HCT116 (cell line): ENCODE measurements at regions not wholly inside any gene's neighbourhood (a gene's known extent, or its start where the extent isn't known, plus 50 kb on each side); places are given as distances from the start of the nearest gene placed in this dataset.

Source experiments
- ATAC-seq: fragments of 200-7000 bp; cut with Tn5 transposase; 2 replicates; pipeline ENCODE4 v1.9.1; 2020; ENCODE audit warnings: mild to moderate bottlenecking, moderate library complexity
- BruUV-seq: library from RNA; stranded (reverse); fragments of 400-500 nt; replicated peaks from 2 replicates; lab custom pipeline; 2021; lab: Mats Ljungman, UMichigan
- CTCF ChIA-PET: fragments of 300-600 bp; sonication (Branson Sonifier 250); formaldehyde crosslinking; loops from one replicate; lab custom pipeline; 2021; ENCODE audit warnings: antibody characterized with exemption; lab: Charles Lee
- POLR2A ChIA-PET: fragments of 300-600, 350-600 bp; sonication (Branson Sonifier 250); formaldehyde crosslinking; loops from one replicate; lab custom pipeline; 2021; ENCODE audit warnings: antibody characterized with exemption; lab: Charles Lee
- RAD21 ChIA-PET, 2 experiments: fragments of 300-600 bp; sonication (Branson Sonifier 250); formaldehyde crosslinking; loops; one replicate each; lab custom pipeline; 2023; ENCODE audit warnings: low total read pairs in 2 of 2; ENCODE audit not compliant: uncharacterized antibody in 2 of 2, unreplicated experiment in 2 of 2, low non-redundant PET in 1 of 2; lab: Charles Lee
- DNase-seq: peaks from one replicate; pipeline ENCODE4 v3.0.0-alpha.2; 2010; ENCODE audit warnings: low read depth, low spot score
- H2AFZ ChIP-seq: fragments of 200-600 bp; shearing (Covaris generic), sonication (generic); 2 replicates; pipeline ENCODE4 v1.6.1; 2017; ENCODE audit warnings: low read depth, mixed run types, mixed read lengths, antibody characterized with exemption, low read length; ENCODE audit not compliant: poor library complexity, severe bottlenecking
- H3K27ac ChIP-seq: 2 replicates; pipeline ENCODE4 v1.5.1; 2012; ENCODE audit warnings: low read depth, low read length
- H3K27me3 ChIP-seq: fragments of 200-600 bp; sonication (generic); 2 replicates; pipeline ENCODE4 v1.6.1; 2016; ENCODE audit warnings: mixed run types, low read length, mixed read lengths; ENCODE audit not compliant: insufficient read depth
- H3K36me3 ChIP-seq, 2 experiments: fragments of 200-500 bp in 1 of 2; fragments of 200-600 bp in 1 of 2; sonication (Bioruptor generic) in 1 of 2; sonication (generic) in 1 of 2; 2 replicates each; pipeline versions ENCODE4 v1.5.1 to v1.6.1; 2014 to 2016; ENCODE audit warnings: low read length in 2 of 2, inconsistent platforms in 1 of 2, mixed read lengths in 1 of 2, mixed run types in 1 of 2; ENCODE audit not compliant: insufficient read depth in 2 of 2, control insufficient read depth in 1 of 2
- H3K4me1 ChIP-seq, 2 experiments: fragments of 200-600 bp in 1 of 2; sonication (generic) in 1 of 2; 2 replicates each; pipeline versions ENCODE4 v1.5.1 to v1.6.1; 2012 to 2017; ENCODE audit warnings: low read length in 2 of 2, inconsistent platforms in 1 of 2, mild to moderate bottlenecking in 1 of 2, mixed read lengths in 1 of 2, mixed run types in 1 of 2, moderate library complexity in 1 of 2; ENCODE audit not compliant: insufficient read depth in 2 of 2, control insufficient read depth in 1 of 2
- H3K4me2 ChIP-seq: fragments of 200-600 bp; sonication (generic); 2 replicates; pipeline ENCODE4 v1.6.1; 2017; ENCODE audit warnings: mixed run types, low read length, mixed read lengths
- H3K4me3 ChIP-seq, 2 experiments: fragments of 200-600 bp in 1 of 2; sonication (generic) in 1 of 2; replicated peaks in 1 of 2; 2 replicates each; pipeline ENCODE4 v1.5.1; 2011 to 2016; ENCODE audit warnings: low read length in 2 of 2, control low read depth in 1 of 2, low read depth in 1 of 2, mild to moderate bottlenecking in 1 of 2, mixed read lengths in 1 of 2, mixed run types in 1 of 2
- H3K79me2 ChIP-seq: fragments of 200-600 bp; sonication (generic); 2 replicates; pipeline ENCODE4 v1.6.1; 2017; ENCODE audit warnings: mild to moderate bottlenecking, mixed run types, low read length, moderate library complexity, mixed read lengths; ENCODE audit not compliant: insufficient read depth
- H3K9ac ChIP-seq: fragments of 200-600 bp; sonication (generic); 2 replicates; pipeline ENCODE4 v1.6.1; 2016; ENCODE audit warnings: low read length, mixed read lengths
- H3K9me2 ChIP-seq: fragments of 200-600 bp; sonication (generic), shearing (Covaris generic); 2 replicates; pipeline ENCODE4 v1.6.1; 2017; ENCODE audit warnings: mixed run types, mild to moderate bottlenecking, moderate library complexity; ENCODE audit not compliant: insufficient read depth
- H3K9me3 ChIP-seq, 2 experiments: fragments of 200-500 bp in 1 of 2; fragments of 200-600 bp in 1 of 2; sonication (Bioruptor generic) in 1 of 2; sonication (generic) in 1 of 2; 2 replicates each; pipeline ENCODE4 v1.6.1; 2014 to 2017; ENCODE audit warnings: low read length in 2 of 2, mixed read lengths in 2 of 2, inconsistent platforms in 1 of 2, low read depth in 1 of 2, mild to moderate bottlenecking in 1 of 2, mixed run types in 1 of 2, moderate library complexity in 1 of 2; ENCODE audit not compliant: control insufficient read depth in 1 of 2, insufficient read depth in 1 of 2
- H4K20me1 ChIP-seq: fragments of 200-600 bp; sonication (generic), shearing (Covaris generic); 2 replicates; pipeline ENCODE4 v1.6.1; 2017; ENCODE audit warnings: mixed run types, mild to moderate bottlenecking, moderate library complexity; ENCODE audit not compliant: insufficient read depth
- ELF1 ChIP-seq: IDR thresholded peaks from 2 replicates; pipeline ENCODE4 v1.6.1; 2012; ENCODE audit warnings: low read depth, borderline replicate concordance
- FOSL1 ChIP-seq: IDR thresholded peaks from 2 replicates; pipeline ENCODE4 v1.6.1; 2012; ENCODE audit warnings: low read depth
- RAD21 ChIP-seq: IDR thresholded peaks from 2 replicates; pipeline ENCODE4 v1.6.1; 2012; ENCODE audit warnings: low read depth, mild to moderate bottlenecking
- SIN3A ChIP-seq: IDR thresholded peaks from 2 replicates; pipeline ENCODE4 v1.6.1; 2012; ENCODE audit warnings: low read depth
- SP1 ChIP-seq: IDR thresholded peaks from 2 replicates; pipeline ENCODE4 v1.6.1; 2012; ENCODE audit warnings: low read depth
- TCF7L2 ChIP-seq: IDR thresholded peaks from 2 replicates; pipeline ENCODE4 v1.7.0; 2011; ENCODE audit warnings: borderline replicate concordance, inconsistent platforms; ENCODE audit not compliant: insufficient read depth, insufficient read length; ENCODE audit errors: extremely low read depth
- YY1 ChIP-seq: IDR thresholded peaks from 2 replicates; pipeline ENCODE4 v1.6.1; 2011; ENCODE audit warnings: low read length, low read depth, moderate library complexity, mild to moderate bottlenecking; ENCODE audit not compliant: insufficient replicate concordance; ENCODE audit errors: extremely low read depth
- intact Hi-C: fragments of 100-400 bp; cut with micrococcal nuclease; formaldehyde crosslinking; loops from 2 replicates; pipeline ENCODE4 v1.10.0; 2022
- TF ChIP-seq, protein P1 (sequence below): IDR thresholded peaks from 2 replicates; pipeline ENCODE4 v1.6.1; 2012
- TF ChIP-seq, protein P2 (sequence below): IDR thresholded peaks from 2 replicates; pipeline ENCODE4 v1.6.1; 2012

- Histone ChIP-seq H3K4me3 (no peak overlapping the region), H3K9ac (no peak overlapping the region), H3K4me2 (peak overlapping the region; percentile 22; the same call in 1 of the 2 replicates), H4K20me1 (no peaks in the 10 kb centered on the region), H3K27ac (no peak overlapping the region), H3K79me2 (no peaks in the 10 kb centered on the region), H3K4me1 (peaks cover 2 to 13% of the 10 kb centered on the region in 2 experiments; a peak in 2 of 4 replicates), H3K9me3 (no peaks in the 10 kb centered on the region), H2AFZ (no peak overlapping the region), H3K36me3 (no peaks in the 10 kb centered on the region), H3K9me2 (no peaks in the 10 kb centered on the region), H3K27me3 (no peaks in the 10 kb centered on the region)
- DNase-seq (no peak), ATAC-seq (no peak)
- POLR2A ChIA-PET = no interaction called here
- RAD21 ChIA-PET = no interaction called here
- intact Hi-C loops = no loop called here
- CTCF ChIA-PET = no interaction called here
- TF ChIP-seq SP1 = no peak
- no TSS peak for BruUV-seq
Observed at GRCh38 chr13:40163066-40164000, 503.1 kb downstream of the FOXO1 start.

DNA sequence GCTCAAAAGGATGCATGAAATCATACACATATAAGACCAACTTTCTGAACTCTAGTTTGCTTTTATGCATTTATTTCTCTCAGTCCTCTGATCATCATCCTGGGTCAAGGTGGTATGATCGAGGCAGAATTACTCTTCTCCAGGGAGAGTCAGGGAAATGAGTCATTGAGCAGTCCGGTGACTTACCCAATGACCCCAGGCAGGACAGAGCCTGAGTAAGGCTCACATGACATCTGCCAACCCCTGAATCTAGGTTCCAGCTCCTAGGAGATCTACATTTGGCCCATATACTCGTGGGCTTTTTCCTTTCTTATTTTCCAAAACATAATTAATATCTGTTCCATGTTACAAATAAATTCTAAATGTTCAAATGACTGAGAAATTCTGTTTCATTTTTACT, 502.3 kb downstream of the FOXO1 start:
- no peaks in the 10 kb centered on the region for H3K79me2 ChIP-seq
- intact Hi-C loops = no loop called here
- BruUV-seq = no TSS peak
- no peak for DNase-seq
- TF ChIP-seq TCF7L2 (no peak), SP1 (0 out of 2 replicates have a peak, but pooled peaks have one; percentile 20), RAD21 (no peak), YY1 (no peak), SIN3A (no peak), FOSL1 (peak; percentile 38; the same call in 1 of the 2 replicates), ELF1 (no peak)
- TF ChIP-seq, protein P1, sequence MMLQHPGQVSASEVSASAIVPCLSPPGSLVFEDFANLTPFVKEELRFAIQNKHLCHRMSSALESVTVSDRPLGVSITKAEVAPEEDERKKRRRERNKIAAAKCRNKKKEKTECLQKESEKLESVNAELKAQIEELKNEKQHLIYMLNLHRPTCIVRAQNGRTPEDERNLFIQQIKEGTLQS = no peak
- TF ChIP-seq, protein P2, sequence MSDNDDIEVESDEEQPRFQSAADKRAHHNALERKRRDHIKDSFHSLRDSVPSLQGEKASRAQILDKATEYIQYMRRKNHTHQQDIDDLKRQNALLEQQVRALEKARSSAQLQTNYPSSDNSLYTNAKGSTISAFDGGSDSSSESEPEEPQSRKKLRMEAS = no peak
- H3K4me1 ChIP-seq = peaks cover 2 to 13% of the 10 kb centered on the region in 2 experiments; a peak in 2 of 4 replicates
- H2AFZ ChIP-seq = no peak overlapping the region
- no peak overlapping the region for H3K4me3 ChIP-seq
- H3K9me2 ChIP-seq = no peaks in the 10 kb centered on the region
- ChIA-PET POLR2A (no interaction called here), CTCF (no interaction called here), RAD21 (no interaction called here)
- H4K20me1 ChIP-seq = no peaks in the 10 kb centered on the region
- H3K9me3 ChIP-seq = no peaks in the 10 kb centered on the region
- no peak overlapping the region for H3K27ac ChIP-seq
- H3K36me3 ChIP-seq = no peaks in the 10 kb centered on the region
- H3K4me2 ChIP-seq = peak overlapping the region; percentile 22
- H3K9ac ChIP-seq = no peak overlapping the region
- no peaks in the 10 kb centered on the region for H3K27me3 ChIP-seq
- ATAC-seq = peak; percentile 63; the same call in 1 of the 2 replicates
